ENCODE measurements at regions not wholly inside any gene's neighbourhood (a gene's known extent, or its start where the extent isn't known, plus 50 kb on each side); places are given as distances from the start of the nearest gene placed in this dataset.

DNA sequence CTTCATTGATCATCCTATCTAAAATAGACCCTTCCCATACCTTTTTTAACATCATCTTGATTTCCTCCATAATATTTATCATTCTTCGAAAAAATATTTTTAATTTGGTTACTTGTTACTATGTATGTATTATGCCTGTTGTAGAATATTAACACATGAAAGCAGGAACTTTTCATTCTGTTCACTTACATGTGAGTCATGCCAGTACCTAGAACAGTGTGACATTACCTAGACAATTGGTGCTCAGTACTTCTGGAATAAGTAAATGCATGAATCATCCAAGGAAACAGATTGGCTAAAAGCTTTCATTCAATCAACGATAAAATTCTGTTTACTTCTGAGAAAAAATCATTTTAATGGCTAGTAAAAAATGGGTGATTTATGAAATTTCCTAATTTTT, 76.4 kb downstream of the CXXC4 start:
- TF ChIP-seq, protein P1, sequence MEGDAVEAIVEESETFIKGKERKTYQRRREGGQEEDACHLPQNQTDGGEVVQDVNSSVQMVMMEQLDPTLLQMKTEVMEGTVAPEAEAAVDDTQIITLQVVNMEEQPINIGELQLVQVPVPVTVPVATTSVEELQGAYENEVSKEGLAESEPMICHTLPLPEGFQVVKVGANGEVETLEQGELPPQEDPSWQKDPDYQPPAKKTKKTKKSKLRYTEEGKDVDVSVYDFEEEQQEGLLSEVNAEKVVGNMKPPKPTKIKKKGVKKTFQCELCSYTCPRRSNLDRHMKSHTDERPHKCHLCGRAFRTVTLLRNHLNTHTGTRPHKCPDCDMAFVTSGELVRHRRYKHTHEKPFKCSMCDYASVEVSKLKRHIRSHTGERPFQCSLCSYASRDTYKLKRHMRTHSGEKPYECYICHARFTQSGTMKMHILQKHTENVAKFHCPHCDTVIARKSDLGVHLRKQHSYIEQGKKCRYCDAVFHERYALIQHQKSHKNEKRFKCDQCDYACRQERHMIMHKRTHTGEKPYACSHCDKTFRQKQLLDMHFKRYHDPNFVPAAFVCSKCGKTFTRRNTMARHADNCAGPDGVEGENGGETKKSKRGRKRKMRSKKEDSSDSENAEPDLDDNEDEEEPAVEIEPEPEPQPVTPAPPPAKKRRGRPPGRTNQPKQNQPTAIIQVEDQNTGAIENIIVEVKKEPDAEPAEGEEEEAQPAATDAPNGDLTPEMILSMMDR (IDR thresholded peaks at IDR 0.05 in 2 of 3, conservative IDR thresholded peaks at IDR 0.05 in 1 of 3; ENCODE audit: borderline replicate concordance in 1 of 3, insufficient read depth in 1 of 3, low read depth in 2 of 3, low read length in 2 of 3), result no peak
- TF ChIP-seq POLR2A (IDR thresholded peaks at IDR 0.05; ENCODE audit: borderline replicate concordance, extremely low read depth, insufficient read depth, insufficient read length), result no peak
